A549 (cell line): ENCODE measurements at regions not wholly inside any gene's neighbourhood (a gene's known extent, or its start where the extent isn't known, plus 50 kb on each side); places are given as distances from the start of the nearest gene placed in this dataset.

Source experiments
- CBX2 ChIP-seq: fragments of 200-600 bp; sonication (generic); IDR thresholded peaks from 2 replicates; pipeline ENCODE4 v1.6.1; 2016; ENCODE audit warnings: low read depth, mild to moderate bottlenecking, borderline replicate concordance
- CHD4 ChIP-seq: fragments of 200-600 bp; sonication (generic); IDR thresholded peaks from 2 replicates; pipeline ENCODE4 v1.6.1; 2016; ENCODE audit warnings: antibody characterized with exemption, mild to moderate bottlenecking, borderline replicate concordance
- CTCF ChIP-seq: fragments of >200 bp; sonication (Bioruptor Twin); formaldehyde crosslinking; IDR thresholded peaks from 3 replicates; pipeline ENCODE4 v1.5.1; 2016
- HMGXB4 ChIP-seq: fragments of 250-450 bp; sonication (Bioruptor Pico); IDR thresholded peaks from 2 replicates; pipeline ENCODE4 v1.5.0; 2021; ENCODE audit warnings: mild to moderate bottlenecking, moderate library complexity, borderline replicate concordance
- JUN ChIP-seq, 2 experiments: fragments of >200 bp; sonication (Bioruptor Twin); formaldehyde crosslinking; IDR thresholded peaks; 2 replicates in 1 of 2; 3 replicates in 1 of 2; pipeline ENCODE4 v1.6.1; 2016 to 2017
- POLR2A ChIP-seq: IDR thresholded peaks from 2 replicates; pipeline ENCODE4 v1.6.1; 2012; ENCODE audit warnings: mild to moderate bottlenecking, low read length
- RAD21 ChIP-seq, 2 experiments: fragments of >200 bp in 1 of 2; sonication (Bioruptor Twin) in 1 of 2; formaldehyde crosslinking in 1 of 2; IDR thresholded peaks in 1 of 2; conservative IDR thresholded peaks in 1 of 2; 2 replicates in 1 of 2; 3 replicates in 1 of 2; pipeline ENCODE4 v1.6.1; 2012 to 2018; ENCODE audit warnings: inconsistent platforms in 1 of 2
- RFX5 ChIP-seq: fragments of 450-650 bp; IDR thresholded peaks from 2 replicates; pipeline ENCODE4 v1.7.1; 2014; ENCODE audit warnings: antibody characterized with exemption, mild to moderate bottlenecking, moderate library complexity
- SMC3 ChIP-seq: fragments of >200 bp; sonication (Bioruptor Twin); formaldehyde crosslinking; IDR thresholded peaks from 3 replicates; pipeline ENCODE4 v1.6.1; 2018; ENCODE audit warnings: inconsistent platforms
- TP53 ChIP-seq: fragments of 250-450 bp; sonication (Bioruptor Pico); IDR thresholded peaks from 2 replicates; pipeline ENCODE4 v1.5.0; 2021; ENCODE audit warnings: mild to moderate bottlenecking, moderate library complexity
- ZFP36 ChIP-seq: fragments of 450-650 bp; IDR thresholded peaks from 2 replicates; pipeline ENCODE4 v1.6.1; 2014; ENCODE audit warnings: borderline replicate concordance; ENCODE audit not compliant: partially characterized antibody
- TF ChIP-seq, protein P1 (sequence below): fragments of 150-350 bp; IDR thresholded peaks from 2 replicates; pipeline ENCODE4 v1.6.1; 2014; ENCODE audit warnings: low read depth, mild to moderate bottlenecking, low read length
- TF ChIP-seq, protein P2 (sequence below): IDR thresholded peaks from 2 replicates; pipeline ENCODE4 v1.6.1; 2012; ENCODE audit warnings: low read depth, borderline replicate concordance
- TF ChIP-seq, protein P3 (sequence below): fragments of 200-600 bp; sonication (generic); IDR thresholded peaks from 2 replicates; pipeline ENCODE4 v1.6.1; 2016; ENCODE audit warnings: antibody characterized with exemption, mild to moderate bottlenecking, moderate library complexity

DNA sequence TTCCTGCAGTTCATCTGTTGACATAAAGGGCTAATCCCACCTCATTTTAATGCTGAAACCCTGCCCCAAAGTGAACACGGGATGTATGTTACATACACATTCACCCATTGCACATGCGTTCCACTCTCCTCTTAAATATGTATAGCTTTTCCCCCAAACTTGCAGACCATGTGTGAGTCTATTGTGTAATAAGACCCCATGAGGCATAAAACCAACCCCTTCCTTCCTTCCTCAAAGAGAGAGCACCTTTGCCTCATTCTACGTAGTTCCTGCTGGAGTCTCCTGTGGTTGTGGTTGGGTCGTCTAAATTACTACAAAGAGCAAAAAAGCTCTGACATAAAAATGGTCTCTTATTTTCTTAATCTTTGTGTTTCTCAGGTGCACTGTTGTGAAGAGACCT lies 345.7 kb upstream of the KLF6 start:
- TF ChIP-seq, protein P1, sequence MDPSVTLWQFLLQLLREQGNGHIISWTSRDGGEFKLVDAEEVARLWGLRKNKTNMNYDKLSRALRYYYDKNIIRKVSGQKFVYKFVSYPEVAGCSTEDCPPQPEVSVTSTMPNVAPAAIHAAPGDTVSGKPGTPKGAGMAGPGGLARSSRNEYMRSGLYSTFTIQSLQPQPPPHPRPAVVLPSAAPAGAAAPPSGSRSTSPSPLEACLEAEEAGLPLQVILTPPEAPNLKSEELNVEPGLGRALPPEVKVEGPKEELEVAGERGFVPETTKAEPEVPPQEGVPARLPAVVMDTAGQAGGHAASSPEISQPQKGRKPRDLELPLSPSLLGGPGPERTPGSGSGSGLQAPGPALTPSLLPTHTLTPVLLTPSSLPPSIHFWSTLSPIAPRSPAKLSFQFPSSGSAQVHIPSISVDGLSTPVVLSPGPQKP = no peak
- TF ChIP-seq HMGXB4 (CRISPR knock-in tag) (no peak), CTCF (no peak), POLR2A (no peak), SMC3 (no peak), RFX5 (no peak), CHD4 (no peak), ZFP36 (no peak), CBX2 (no peak), RAD21 (conservative IDR thresholded peaks at IDR 0.05 in 1 of 2, IDR thresholded peaks at IDR 0.05 in 1 of 2) (no peak), TP53 (CRISPR knock-in tag) (no peak), JUN (IDR thresholded peaks at IDR 0.05) (no peak)
- TF ChIP-seq, protein P2, sequence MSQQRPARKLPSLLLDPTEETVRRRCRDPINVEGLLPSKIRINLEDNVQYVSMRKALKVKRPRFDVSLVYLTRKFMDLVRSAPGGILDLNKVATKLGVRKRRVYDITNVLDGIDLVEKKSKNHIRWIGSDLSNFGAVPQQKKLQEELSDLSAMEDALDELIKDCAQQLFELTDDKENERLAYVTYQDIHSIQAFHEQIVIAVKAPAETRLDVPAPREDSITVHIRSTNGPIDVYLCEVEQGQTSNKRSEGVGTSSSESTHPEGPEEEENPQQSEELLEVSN = no peak
- TF ChIP-seq, protein P3, sequence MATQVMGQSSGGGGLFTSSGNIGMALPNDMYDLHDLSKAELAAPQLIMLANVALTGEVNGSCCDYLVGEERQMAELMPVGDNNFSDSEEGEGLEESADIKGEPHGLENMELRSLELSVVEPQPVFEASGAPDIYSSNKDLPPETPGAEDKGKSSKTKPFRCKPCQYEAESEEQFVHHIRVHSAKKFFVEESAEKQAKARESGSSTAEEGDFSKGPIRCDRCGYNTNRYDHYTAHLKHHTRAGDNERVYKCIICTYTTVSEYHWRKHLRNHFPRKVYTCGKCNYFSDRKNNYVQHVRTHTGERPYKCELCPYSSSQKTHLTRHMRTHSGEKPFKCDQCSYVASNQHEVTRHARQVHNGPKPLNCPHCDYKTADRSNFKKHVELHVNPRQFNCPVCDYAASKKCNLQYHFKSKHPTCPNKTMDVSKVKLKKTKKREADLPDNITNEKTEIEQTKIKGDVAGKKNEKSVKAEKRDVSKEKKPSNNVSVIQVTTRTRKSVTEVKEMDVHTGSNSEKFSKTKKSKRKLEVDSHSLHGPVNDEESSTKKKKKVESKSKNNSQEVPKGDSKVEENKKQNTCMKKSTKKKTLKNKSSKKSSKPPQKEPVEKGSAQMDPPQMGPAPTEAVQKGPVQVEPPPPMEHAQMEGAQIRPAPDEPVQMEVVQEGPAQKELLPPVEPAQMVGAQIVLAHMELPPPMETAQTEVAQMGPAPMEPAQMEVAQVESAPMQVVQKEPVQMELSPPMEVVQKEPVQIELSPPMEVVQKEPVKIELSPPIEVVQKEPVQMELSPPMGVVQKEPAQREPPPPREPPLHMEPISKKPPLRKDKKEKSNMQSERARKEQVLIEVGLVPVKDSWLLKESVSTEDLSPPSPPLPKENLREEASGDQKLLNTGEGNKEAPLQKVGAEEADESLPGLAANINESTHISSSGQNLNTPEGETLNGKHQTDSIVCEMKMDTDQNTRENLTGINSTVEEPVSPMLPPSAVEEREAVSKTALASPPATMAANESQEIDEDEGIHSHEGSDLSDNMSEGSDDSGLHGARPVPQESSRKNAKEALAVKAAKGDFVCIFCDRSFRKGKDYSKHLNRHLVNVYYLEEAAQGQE = no peak
